Pancreas (tissue), 10 donors: ENCODE measurements at regions not wholly inside any gene's neighbourhood (a gene's known extent, or its start where the extent isn't known, plus 50 kb on each side); places are given as distances from the start of the nearest gene placed in this dataset.

Experiments used
- ATAC-seq, 4 donors: fragments of 200-7000 bp; cut with Tn5 transposase; one replicate each; pipeline versions ENCODE4 v1.8.0 to v1.9.1; 2020; ENCODE audit warnings: mild to moderate bottlenecking in 4 of 4, moderate library complexity in 4 of 4
- DNase-seq, 6 donors: peaks; one replicate each; pipeline ENCODE4 v3.0.0-alpha.2; 2020
- FAIRE-seq: peaks from 2 replicates; lab custom pipeline; 2012; peaks lifted over from hg19 to GRCh38; lab: Jason Lieb, UNC
- H3K27ac ChIP-seq, 4 donors: fragments of 200-600 bp; sonication (generic); 1 replicate in 3 of 4; 2 replicates in 1 of 4; pipeline versions ENCODE4 v1.5.0 to v1.8.0; 2020
- H3K27me3 ChIP-seq, 4 donors: fragments of 200-600 bp; one replicate each; pipeline ENCODE4 v1.8.0; 2021
- H3K36me3 ChIP-seq, 3 donors: fragments of 200-600 bp; sonication (generic) in 1 of 3; one replicate each; pipeline versions ENCODE4 v1.5.0 to v1.8.0; 2020 to 2021
- H3K4me1 ChIP-seq, 3 donors: fragments of 200-600 bp; one replicate each; pipeline ENCODE4 v1.8.0; 2021
- H3K4me3 ChIP-seq, 4 donors: fragments of 200-600 bp; sonication (generic) in 2 of 4; one replicate each; pipeline versions ENCODE4 v1.5.0 to v1.8.0; 2020 to 2021
- H3K9me3 ChIP-seq, 4 donors: fragments of 200-600 bp; one replicate each; pipeline ENCODE4 v1.8.0; 2021
- WGBS, 2 donors: extraction: QIAGEN DNeasy Blood & Tissue Kit; methylation state at CpG; one replicate each; pipeline ENCODE4 v1.1.7; 2013; 5-methylcytosine and 5-hydroxymethylcytosine counted together
- intact Hi-C, 3 donors: fragments of 100-400 bp; cut with DNase I; formaldehyde crosslinking; loops; one replicate each; pipeline versions ENCODE4 v1.11.1 to v1.14.2; 2022
- TF ChIP-seq, protein P1 (sequence below), 4 donors: fragments of 200-600 bp; sonication (generic) in 3 of 4; IDR thresholded peaks; one replicate each; pipeline versions ENCODE4 v1.5.0 to v1.8.0; 2021; ENCODE audit warnings: antibody characterized with exemption in 4 of 4
- donor health status: healthy with polysubstance abuse.
- donor health status: DM: no; HTN: no; CAD: no; lungs with moderate emphysema.
- donor health status: DM: no; HTN: no; CAD: no.
- donor health status: control.
- donor health status: control.
- donor health status: Bipolar disorder and iron deficiency.
- donor health status: DM: yes; HTN: yes; CAD: no.
- donor health status: DM: no; HTN: no; CAD: no.
- donor health status: DM: no; HTN: no; CAD: no.
- donor health status: DM: yes; HTN: yes; CAD: no.

DNA sequence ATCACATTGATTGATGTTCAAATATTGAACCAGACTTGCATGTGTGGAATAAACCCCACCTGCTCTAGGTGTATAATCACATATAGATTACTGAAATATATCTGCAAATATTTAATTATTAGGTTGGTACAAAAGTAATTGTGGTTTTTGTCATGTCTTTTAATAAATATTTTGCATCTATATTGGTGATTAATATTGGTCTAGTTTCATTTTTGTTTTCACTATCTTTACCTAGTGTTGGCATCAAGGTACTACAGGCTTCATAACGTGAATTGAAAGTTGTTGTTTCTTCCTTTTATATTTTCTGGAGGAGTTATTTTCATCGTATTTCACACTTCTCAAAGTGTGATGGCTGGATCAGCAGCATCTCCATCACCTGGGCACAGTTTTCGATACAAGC is 740.0 kb upstream of the TMEM132C start:
- DNase-seq (no peak), FAIRE-seq (no peak), ATAC-seq (no peak)
- H3K27me3 ChIP-seq, result no peaks in the 10 kb centered on the region
- intact Hi-C loops, result no loop called here
- no peaks in the 10 kb centered on the region for H3K9me3 ChIP-seq
- WGBS, 2 donors, result 46 to 50% methylated on average over 3 of the region's 3 CpGs
- H3K36me3 ChIP-seq, result no peaks in the 10 kb centered on the region
- no peaks in the 10 kb centered on the region for H3K4me1 ChIP-seq
- TF ChIP-seq, protein P1, sequence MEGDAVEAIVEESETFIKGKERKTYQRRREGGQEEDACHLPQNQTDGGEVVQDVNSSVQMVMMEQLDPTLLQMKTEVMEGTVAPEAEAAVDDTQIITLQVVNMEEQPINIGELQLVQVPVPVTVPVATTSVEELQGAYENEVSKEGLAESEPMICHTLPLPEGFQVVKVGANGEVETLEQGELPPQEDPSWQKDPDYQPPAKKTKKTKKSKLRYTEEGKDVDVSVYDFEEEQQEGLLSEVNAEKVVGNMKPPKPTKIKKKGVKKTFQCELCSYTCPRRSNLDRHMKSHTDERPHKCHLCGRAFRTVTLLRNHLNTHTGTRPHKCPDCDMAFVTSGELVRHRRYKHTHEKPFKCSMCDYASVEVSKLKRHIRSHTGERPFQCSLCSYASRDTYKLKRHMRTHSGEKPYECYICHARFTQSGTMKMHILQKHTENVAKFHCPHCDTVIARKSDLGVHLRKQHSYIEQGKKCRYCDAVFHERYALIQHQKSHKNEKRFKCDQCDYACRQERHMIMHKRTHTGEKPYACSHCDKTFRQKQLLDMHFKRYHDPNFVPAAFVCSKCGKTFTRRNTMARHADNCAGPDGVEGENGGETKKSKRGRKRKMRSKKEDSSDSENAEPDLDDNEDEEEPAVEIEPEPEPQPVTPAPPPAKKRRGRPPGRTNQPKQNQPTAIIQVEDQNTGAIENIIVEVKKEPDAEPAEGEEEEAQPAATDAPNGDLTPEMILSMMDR (IDR thresholded peaks at IDR 0.05), result no peak
- H3K27ac ChIP-seq, result no peak overlapping the region
- no peak overlapping the region for H3K4me3 ChIP-seq

- H3K27me3 ChIP-seq, result peaks cover 0 to 3% (median 0%) of the 10 kb centered on the region in 4 donors
- H3K36me3 ChIP-seq, result no peaks in the 10 kb centered on the region
- no peak overlapping the region for H3K27ac ChIP-seq
- H3K4me3 ChIP-seq, result no peak overlapping the region
- no peak for ATAC-seq
- intact Hi-C loops, result no loop called here
- H3K9me3 ChIP-seq, result no peaks in the 10 kb centered on the region
- no peaks in the 10 kb centered on the region for H3K4me1 ChIP-seq
- WGBS, 2 donors, result 65 to 71% methylated on average over 8 of the region's 8 CpGs
- DNase-seq, result no peak
- TF ChIP-seq, protein P1 (IDR thresholded peaks at IDR 0.05), result no peak
- no peak for FAIRE-seq
Measured at GRCh38 chr12:127528551-127528950, 738.4 kb upstream of the TMEM132C start.

GRCh38 chr12:127531542-127531941 is 735.4 kb upstream of the TMEM132C start:
- Histone ChIP-seq H3K27ac (no peak overlapping the region), H3K27me3 (peaks cover 0 to 3% (median 0%) of the 10 kb centered on the region in 4 donors), H3K4me3 (no peak overlapping the region), H3K4me1 (no peaks in the 10 kb centered on the region), H3K36me3 (no peaks in the 10 kb centered on the region), H3K9me3 (no peaks in the 10 kb centered on the region)
- FAIRE-seq (no peak), DNase-seq (no peak), ATAC-seq (no peak)
- TF ChIP-seq, protein P1 (IDR thresholded peaks at IDR 0.05), result no peak
- intact Hi-C loops, result no loop called here
- 56 to 60% methylated on average over 3 of the region's 3 CpGs for WGBS, 2 donors

DNA sequence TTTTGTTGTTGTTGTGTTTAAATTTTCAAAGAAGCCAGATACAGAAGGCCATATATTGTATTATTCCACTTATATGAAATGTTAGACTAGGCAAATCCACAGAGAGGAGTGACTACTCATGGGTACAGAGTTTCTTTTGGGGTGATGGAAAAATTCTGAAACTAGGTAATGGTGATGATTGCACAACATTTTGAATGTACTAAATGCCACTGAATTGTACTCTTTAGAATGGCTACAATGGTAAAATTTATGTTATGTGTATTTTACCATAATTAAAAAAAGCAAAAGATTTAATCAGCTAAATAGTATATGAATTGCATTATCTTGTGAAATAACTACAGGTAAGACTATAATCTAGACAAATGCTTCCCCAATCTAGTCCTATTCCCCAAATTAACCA is 733.6 kb upstream of the TMEM132C start:
- no peaks in the 10 kb centered on the region for H3K4me1 ChIP-seq
- ATAC-seq, result no peak
- TF ChIP-seq, protein P1 (IDR thresholded peaks at IDR 0.05), result no peak
- no peaks in the 10 kb centered on the region for H3K36me3 ChIP-seq
- no peak overlapping the region for H3K27ac ChIP-seq
- no peak overlapping the region for H3K4me3 ChIP-seq
- H3K9me3 ChIP-seq, result no peaks in the 10 kb centered on the region
- H3K27me3 ChIP-seq, result peaks cover 0 to 3% (median 0%) of the 10 kb centered on the region in 4 donors
- DNase-seq, result no peak
- FAIRE-seq, result no peak
- intact Hi-C loops, result no loop called here

DNA sequence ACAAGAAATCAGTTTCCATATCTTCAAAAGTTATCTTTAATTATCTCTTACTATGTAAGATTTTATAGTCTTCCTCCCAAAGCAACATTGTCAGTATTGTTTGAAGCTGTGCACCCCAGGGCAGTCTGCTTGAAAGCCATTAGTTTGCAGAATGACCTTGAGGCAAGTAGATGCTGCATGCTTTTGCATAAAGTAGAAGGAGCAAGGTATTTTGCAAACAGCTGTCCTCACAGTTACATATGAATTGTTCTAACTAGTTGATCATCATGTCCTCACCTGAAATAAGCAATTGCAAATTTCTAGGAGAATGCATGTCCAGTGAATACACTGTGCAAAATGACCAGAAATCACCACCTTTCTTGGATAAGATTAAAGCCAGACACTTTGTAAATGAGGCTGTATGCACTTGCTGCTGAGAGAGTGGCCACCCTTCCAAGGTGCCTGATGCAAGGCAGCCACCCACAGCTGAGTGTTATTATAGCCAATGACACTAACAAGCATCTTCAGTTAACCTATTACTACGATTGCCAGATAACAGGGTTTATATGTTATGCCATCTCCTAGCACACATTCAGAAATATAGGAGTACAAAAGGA is 730.0 kb upstream of the TMEM132C start:
- no peak overlapping the region for H3K4me3 ChIP-seq
- no peak overlapping the region for H3K27ac ChIP-seq
- FAIRE-seq (no peak), ATAC-seq (no peak), DNase-seq (no peak)
- TF ChIP-seq, protein P1 (IDR thresholded peaks at IDR 0.05), result no peak
- no peaks in the 10 kb centered on the region for H3K36me3 ChIP-seq
- 16 to 19% methylated on average over 1 of the region's 1 CpG for WGBS, 2 donors
- peaks cover 0 to 3% (median 0%) of the 10 kb centered on the region in 4 donors for H3K27me3 ChIP-seq
- intact Hi-C loops, result no loop called here
- no peaks in the 10 kb centered on the region for H3K4me1 ChIP-seq
- no peaks in the 10 kb centered on the region for H3K9me3 ChIP-seq
